Neural progenitor cell (in vitro differentiated cells): ENCODE measurements at regions not wholly inside any gene's neighbourhood (a gene's known extent, or its start where the extent isn't known, plus 50 kb on each side); places are given as distances from the start of the nearest gene placed in this dataset.

Experiments
- CTCF ChIP-seq: fragments of 200-600 bp; sonication (generic); IDR thresholded peaks from 2 replicates; pipeline ENCODE4 v1.5.1; 2017; ENCODE audit warnings: antibody characterized with exemption, mild to moderate bottlenecking
- EZH2phosphoT487 ChIP-seq: fragments of 200-600 bp; sonication (generic); IDR thresholded peaks from 2 replicates; pipeline ENCODE4 v1.6.1; 2017; ENCODE audit warnings: antibody characterized with exemption

GRCh38 chr1:89462250-89462649 is 62.4 kb upstream of the LRRC8B start:
- no peak for TF ChIP-seq EZH2phosphoT487
- TF ChIP-seq CTCF, result no peak
